Fibroblast of skin of left quadriceps (primary cell): ENCODE measurements at regions not wholly inside any gene's neighbourhood (a gene's known extent, or its start where the extent isn't known, plus 50 kb on each side); places are given as distances from the start of the nearest gene placed in this dataset.

Source experiments
- DNase-seq, 2 experiments: peaks; one replicate each; pipeline ENCODE4 v3.0.0-alpha.2; 2013; ENCODE audit warnings: low read depth in 2 of 2

DNA sequence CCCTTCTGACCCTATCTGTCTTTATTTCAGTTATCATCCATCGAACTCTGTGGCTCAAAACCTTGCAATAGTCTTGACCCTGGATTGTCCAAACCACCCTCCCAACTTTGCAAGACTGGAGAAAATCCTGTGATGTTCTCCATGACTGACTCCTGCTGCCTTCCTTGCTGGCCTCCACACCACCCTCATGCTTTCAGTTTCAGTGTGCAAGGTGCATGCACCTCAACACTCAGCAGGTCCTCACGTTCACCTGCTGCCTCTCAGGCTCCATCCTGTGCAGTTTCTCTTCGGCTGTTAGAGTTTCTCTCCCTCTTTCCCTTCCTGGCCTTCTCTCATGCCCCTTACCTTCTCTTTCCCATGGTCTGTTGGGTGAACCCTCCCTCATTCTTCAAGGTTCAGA, 59.4 kb upstream of the ASIC2 start:
- DNase-seq: no peak

- DNase-seq: no peak
Measured at GRCh38 chr17:33356266-33356665, 63.2 kb upstream of the ASIC2 start.

DNA sequence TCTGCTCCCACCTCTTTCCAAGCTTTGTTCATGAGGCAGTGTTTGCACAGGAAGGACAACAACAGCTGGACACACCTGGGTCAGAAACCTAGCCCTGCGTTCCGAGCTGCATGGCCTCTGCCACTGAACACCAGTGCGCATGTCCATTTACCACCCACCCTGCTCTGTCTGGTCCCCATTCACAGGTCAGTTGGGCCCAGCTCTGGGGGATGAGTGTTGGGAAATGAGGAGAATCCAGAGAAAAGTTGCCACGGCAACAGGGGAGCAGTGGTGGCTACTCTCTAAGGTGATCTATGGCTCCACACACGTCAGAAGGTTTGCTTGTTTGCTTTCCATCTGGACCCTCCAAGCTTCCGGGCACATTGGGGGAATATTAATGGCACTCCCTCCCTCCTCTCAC, 70.4 kb upstream of the ASIC2 start:
- no peak for DNase-seq

DNA sequence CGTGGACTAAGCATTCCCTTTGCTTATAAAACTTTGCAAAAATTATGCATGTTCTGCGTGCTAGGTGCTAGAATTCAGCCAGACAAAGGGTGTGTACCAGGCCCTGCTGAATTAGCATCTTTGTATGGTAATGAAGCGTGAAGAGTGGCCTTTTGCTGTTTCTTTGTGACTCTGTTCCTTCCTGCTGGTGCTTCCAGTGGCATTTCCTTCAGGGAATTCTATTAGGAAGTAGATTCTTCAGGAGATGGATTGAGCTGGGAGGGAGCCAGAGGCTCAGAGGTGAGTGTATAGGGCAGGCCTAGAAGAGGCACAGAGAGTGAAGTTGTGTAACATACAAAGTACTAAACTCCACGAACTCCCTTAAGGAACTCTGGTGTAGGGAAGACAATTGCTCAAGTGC, 73.9 kb upstream of the ASIC2 start:
- no peak for DNase-seq

DNA sequence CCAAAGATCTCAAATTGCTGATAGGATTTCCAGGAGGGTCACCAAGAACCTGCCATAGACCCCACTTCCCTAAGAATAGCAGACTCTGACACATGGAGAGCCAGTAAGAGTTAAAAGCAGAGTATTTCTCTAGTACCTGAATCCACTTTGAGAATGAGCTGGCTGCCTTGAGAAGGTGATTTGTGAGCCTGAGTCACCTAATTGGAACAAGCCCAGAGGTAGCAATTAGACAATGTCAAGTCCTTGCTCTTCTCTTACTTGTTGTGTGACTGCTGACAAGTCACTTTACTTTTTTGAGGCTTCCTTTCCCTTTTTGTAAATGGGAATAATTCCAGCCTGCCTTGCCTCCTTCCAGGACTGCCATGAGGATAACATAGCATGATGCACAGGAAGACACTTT, 76.1 kb upstream of the ASIC2 start:
- DNase-seq: no peak

DNA sequence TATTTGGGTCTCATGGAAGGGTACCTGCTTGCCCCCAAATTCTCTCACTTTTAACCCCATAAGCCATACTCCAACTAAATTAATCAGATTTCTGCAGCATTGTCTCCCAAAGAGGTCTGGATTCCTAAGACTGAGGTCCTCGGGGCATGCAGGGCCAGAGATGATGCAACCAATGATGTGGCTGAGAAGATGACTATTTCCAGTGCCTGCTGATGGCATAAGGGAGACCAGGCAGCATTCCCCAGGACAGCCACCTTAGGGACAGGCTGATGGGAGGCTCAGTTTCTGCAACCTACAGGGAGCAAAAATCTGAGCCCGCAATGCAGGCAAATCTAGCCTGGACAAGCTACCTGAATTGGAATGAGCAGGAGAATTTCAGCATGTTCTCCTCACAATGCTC, 76.8 kb upstream of the ASIC2 start:
- DNase-seq: no peak

GRCh38 chr17:33370401-33370800, 77.3 kb upstream of the ASIC2 start:
- DNase-seq: no peak

DNA sequence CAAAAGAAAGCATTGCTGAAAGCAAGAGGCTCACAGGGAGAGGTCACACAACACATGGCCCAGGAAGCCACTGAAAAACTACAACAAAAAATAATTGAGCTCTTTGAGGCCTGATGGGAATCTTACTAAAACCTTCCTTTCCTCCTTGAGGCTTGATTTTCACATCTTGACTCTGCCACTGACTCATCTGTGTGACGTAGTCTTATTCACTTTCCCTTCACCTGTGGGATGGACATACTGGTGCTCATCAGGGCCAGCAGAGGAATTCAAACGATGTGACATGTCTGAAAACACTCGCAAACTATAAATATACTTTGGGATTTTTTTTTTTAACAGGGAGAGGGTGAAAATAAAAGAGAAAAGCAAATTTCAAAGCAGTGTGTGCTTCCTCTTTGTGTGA, 78.3 kb upstream of the ASIC2 start:
- no peak for DNase-seq

DNA sequence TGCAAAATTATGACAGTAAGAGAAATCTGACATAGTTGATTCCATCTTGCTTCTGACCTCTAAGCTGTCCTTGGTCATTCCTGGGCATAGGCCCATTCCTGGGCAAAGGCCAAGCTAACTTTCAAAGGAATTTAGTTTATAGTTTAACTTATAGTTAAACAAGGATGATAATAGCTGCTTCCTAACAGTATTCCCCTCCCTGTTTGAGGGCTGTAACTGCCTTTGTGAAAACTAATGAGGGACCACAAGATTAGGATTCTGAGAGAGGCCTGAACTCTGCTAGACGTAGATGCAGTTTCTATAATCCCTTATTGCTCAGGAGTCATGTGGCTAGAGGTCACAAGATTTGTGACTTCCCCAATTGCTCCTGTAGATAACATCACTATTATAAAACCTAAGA, 80.2 kb upstream of the ASIC2 start:
- no peak for DNase-seq

GRCh38 chr17:33375103-33375502, 82.0 kb upstream of the ASIC2 start:
- no peak for DNase-seq

DNA sequence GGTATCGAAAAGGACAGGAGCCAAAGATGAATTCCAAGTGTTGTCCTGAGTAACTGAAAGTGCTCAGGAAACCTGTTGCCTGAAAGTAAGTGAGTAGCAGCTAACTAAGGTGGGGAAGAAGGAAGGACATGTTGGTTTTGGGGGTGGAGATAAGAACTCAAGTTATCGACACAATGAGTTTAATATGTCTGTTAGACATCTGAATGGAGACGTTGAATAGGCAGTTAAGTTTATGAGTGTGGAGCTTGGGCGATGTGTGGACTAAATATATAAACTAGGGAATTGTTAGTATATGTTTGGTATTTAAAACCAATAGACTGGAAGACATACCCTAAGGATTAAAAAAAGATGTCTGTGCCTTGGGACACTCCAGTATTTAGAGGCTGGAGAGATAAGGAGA, 82.7 kb upstream of the ASIC2 start:
- DNase-seq: no peak

DNA sequence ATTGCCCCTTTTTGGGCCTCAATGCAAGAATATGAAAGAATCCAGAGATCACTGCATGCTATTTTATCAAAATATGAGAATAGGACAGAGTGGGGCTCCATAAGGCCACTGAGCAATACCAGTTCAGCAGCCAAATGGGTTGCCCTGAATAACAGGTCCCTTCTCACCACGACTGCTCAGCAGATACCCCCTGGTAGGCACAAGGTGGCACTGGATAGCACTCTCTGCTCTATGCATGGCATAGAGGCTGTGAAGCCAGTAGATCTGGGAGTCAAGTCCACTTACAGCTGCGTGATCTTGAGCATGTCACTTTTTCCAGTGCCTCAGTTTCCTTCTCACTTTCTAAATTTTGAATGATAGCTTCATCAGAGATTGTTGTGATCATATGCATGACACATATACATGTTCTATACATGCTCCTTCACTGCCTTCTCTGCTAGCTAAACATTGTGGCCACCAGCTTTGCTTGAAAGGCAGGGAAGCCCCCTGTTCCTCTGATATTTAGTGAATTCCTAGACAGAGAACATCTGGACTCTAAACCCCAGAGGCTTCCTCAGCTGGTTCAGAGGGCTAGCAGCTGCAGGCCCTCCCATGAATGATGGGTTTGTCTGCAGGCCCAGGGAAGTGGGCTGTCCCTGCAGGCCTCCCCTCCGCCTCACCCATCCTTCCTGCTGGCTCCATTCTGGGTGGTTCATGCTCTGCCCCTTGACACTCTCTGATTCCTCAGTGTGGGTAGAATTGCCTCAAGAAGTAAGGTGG, 84.9 kb upstream of the ASIC2 start:
- no peak for DNase-seq

DNA sequence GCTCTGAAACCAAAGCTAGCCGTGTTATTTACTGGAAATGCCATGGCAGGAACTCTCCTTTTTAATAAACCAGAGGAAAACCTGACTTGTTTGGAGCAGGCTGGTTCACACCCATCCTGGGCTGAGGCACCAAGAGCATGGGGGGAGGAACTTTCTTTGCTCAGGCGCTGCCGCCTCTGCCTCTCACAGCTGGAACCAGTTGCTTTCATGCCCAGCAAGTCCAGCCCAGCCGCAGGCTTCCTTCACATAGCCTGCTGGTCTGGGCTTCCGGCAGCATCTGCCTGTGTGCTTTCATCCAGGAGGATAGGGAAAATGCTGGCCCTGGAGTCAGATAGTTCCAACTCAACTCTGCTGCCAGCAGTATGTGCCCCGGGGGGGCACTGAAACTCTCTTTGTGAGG, 88.1 kb upstream of the ASIC2 start:
- DNase-seq: no peak

DNA sequence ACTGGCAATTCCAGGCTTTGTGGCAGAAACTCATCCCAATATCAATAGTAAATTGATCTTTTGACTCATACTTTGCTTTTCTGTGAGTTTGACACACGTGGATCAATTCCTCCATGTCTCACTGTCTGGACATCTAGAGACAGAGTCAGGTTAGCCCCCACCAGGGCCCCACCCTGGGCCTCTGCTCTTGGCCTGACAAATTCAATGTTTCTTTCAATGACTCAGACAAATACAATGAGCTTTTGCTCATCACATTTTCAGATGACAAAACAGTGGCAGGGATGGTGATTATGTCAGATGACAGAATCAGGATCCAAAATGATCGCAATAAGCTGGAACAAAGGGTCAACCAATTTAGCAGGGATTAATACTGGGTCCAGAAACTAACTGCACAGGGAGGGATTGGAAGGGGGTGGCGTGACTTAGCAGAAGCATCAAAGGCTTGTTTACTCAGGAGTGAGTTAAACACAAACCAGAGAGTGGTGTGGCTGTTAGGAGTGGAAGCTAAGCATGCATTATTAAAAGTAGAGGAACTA, 90.5 kb upstream of the ASIC2 start:
- no peak for DNase-seq

- DNase-seq: no peak
Measured at GRCh38 chr17:33385133-33385532, 92.0 kb upstream of the ASIC2 start.

GRCh38 chr17:33385713-33386112, 92.6 kb upstream of the ASIC2 start:
- DNase-seq: no peak

DNA sequence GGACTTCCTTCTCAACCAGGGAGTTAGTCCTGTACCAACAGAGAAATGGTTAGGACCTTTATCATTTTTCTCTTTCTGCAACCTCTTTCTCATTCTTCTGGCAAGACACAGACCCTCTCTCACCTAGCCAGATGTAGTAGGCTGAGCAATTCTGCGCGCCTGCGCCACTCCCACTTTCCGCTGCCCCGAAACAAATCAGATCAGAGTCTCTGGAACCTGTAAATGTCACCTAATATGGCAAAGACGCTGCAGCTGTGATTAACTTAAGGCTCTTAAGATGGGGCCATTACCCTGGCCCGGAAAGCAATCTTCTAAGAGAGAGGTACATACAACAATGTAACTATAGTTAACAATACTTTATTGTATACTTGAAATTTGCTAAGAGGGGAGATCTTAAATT, 94.3 kb upstream of the ASIC2 start:
- DNase-seq: no peak

GRCh38 chr17:33389504-33390135, 96.5 kb upstream of the ASIC2 start:
- DNase-seq: peak; percentile 8 to 15

DNA sequence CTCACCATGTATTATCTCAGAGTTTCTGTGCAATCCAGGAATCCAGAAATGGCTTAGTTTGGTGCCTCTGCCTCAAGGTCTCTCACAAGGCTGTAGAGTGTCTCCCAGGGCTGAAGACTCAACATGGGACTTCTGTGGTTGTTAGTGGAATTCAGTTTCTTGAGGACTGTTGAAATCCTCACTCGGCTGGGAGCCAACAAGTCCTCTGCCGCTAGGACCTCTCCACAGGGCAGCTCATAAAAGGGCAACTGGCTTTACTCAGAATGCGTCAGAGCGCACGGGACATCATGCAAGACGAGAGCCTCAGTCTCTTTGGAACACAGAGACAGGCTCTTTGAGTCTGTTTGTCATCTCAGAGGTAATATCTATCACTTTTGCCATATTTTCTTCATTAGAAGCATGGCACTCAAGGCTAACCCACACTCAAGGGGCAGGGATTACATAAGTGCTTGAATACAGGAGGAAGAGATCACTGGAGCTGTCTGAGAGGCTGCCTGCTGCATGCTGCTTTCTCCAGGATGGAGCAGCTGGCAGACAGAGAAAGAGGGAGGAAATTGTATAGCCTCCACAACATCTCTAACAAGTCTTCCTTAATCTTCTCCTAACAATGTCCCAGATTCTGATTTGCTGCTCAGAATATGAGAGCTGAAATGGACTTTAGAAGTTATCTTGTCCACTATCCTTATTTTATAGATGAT, 97.5 kb upstream of the ASIC2 start:
- peak in 1 of 2 experiments; percentile 2 for DNase-seq

DNA sequence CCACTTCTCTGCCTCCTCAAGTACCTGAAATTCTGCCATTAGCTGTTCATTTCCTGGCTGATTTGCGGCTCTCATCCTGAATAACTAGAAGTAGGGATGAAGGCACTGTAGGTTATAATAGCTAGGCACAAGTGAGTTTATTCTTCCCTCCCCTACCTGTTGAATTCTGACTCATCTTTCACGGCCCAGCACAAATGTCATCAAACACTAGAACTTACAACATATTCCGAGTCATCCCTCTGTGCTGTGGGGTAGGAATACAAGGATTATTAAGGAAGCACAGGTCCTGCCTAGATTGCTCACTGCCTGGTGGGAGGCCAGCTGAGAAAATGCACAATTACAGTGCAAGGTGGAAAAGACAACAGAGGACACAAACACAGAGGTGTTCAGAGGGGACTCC, 103.7 kb upstream of the ASIC2 start:
- no peak for DNase-seq

DNA sequence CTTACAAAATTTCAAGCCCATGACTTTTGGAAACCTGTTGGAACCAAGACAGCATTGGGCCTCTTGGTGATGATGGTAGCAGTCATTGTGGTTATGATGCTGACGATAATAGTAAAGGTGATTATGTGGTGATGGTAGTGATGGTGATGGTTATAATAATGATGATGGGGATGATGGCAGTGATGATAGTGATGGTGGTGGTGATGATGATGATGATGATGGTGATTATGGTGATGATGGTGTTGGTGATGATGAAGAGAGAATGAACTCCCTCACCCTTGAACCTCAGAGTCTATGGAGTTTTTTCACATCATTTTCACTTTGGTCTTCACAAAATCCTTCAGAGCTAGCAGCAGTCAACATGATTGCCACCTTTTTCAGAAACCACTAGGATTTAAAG, 105.3 kb upstream of the ASIC2 start:
- no peak for DNase-seq

GRCh38 chr17:33401249-33401648, 108.2 kb upstream of the ASIC2 start:
- no peak for DNase-seq

DNA sequence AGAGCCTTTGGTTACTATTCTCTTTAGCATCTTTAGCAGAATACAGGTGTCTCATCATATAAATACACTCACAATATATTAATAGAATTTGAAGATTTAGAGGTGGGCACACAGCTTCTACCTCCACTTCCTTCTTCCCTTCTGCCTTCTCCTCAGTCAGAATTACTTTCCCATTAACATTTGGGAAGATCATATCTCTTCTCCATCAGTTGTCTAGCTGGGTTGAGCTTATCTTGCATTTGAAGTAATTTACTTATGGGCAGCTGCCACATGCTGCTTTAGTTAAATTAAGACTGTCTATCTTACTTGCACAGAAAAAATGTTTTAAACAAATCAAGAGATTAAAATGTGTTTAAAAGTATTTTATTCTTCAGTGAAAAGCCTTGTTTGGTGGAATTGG, 110.1 kb upstream of the ASIC2 start:
- no peak for DNase-seq
